ENCODE measurements at regions not wholly inside any gene's neighbourhood (a gene's known extent, or its start where the extent isn't known, plus 50 kb on each side); places are given as distances from the start of the nearest gene placed in this dataset.
A peak's percentile ranks its signal among the peaks of the same experiment; 100 is the strongest.

DNA sequence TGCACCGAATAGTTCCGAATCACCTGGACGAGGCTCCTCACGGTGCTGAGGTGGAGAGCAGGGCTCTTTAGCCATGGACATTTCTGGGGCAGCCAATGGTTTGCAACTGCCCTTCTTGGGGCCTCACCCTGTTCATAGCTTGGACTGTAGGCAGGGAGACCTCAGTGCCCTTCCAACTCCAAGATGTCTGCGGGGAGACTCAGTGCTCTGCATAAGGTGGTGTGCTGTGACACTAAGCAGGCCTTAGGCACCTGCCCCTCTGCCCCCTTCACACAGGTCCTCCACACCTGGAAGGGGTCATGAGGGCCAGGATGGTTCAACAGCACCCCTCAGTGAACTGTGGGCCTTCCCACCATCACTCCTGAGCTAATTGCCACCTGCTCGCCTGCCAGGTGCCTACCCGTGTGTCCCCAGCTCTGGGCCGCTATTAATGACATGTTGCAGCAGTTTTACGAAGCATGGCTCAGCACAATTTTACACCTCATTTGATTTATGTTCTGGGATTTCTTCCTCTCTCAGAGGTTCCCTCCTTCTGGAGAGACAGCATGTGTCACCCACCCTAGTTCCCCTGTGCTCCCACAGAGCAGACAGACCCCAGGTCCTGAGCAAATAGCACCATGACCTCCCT is 101.2 kb upstream of the SMAD3 start:
- Histone ChIP-seq H3K9me1 (ENCODE audit: insufficient read depth, low read length) (no peaks in the 10 kb centered on the region), H4K8ac (ENCODE audit: low read depth in 2 of 2, low read length in 2 of 2) (no peak overlapping the region), H3K36me3 (ENCODE audit: control insufficient read depth, insufficient read depth, low read length) (no peaks in the 10 kb centered on the region), H3K4me3 (ENCODE audit: insufficient read depth, low read depth, low read length) (no peak overlapping the region), H4K20me1 (ENCODE audit: insufficient read depth, low read length) (no peaks in the 10 kb centered on the region; the same call in 1 of the 2 replicates), H3K9ac (ENCODE audit: low read depth, low read length) (no peak overlapping the region), H3K56ac (ENCODE audit: extremely low read depth, insufficient read depth, low read length) (no peak overlapping the region), H3K14ac (replicated peaks; ENCODE audit: low read depth, low read length) (no peak overlapping the region), H2AK5ac (ENCODE audit: low read depth, low read length) (peak overlapping the region; percentile 16; the same call in 1 of the 2 replicates), H3K18ac (ENCODE audit: low read depth, low read length) (no peak overlapping the region), H3K9me3 (ENCODE audit: control insufficient read depth, insufficient read depth, low read length) (no peaks in the 10 kb centered on the region), H2BK20ac (ENCODE audit: low read depth, low read length) (no peak overlapping the region), H3K4me1 (ENCODE audit: control insufficient read depth, insufficient read depth, low read length) (no peaks in the 10 kb centered on the region), H4K5ac (ENCODE audit: low read depth, low read length) (no peak overlapping the region), H3K4me2 (ENCODE audit: low read depth, low read length) (no peak overlapping the region), H3K23ac (ENCODE audit: low read depth, low read length) (no peak overlapping the region), H2BK120ac (ENCODE audit: low read depth, low read length) (no peak overlapping the region), H4K91ac (ENCODE audit: insufficient read depth, low read depth, low read length) (no peak overlapping the region), H3K27ac (ENCODE audit: insufficient read depth, low read length) (no peak overlapping the region), H2AFZ (replicated peaks; ENCODE audit: low read length, poor library complexity) (no peak overlapping the region), H2BK15ac (ENCODE audit: low read depth, low read length) (no peak overlapping the region), H2AK9ac (replicated peaks; ENCODE audit: low read depth, low read length, poor library complexity) (no peak overlapping the region), H3K27me3 (ENCODE audit: control insufficient read depth, insufficient read depth, low read length) (peaks cover 5% of the 10 kb centered on the region), H3K79me1 (ENCODE audit: low read depth in 1 of 2, low read length in 2 of 2) (no peaks in the 10 kb centered on the region), H2BK5ac (ENCODE audit: low read depth, low read length, poor library complexity, severe bottlenecking) (no peak overlapping the region), H3K4ac (ENCODE audit: low read depth, low read length) (no peak overlapping the region)
- 93% methylated on average over 5 of the region's 9 CpGs; no CpG with 5 or more reads in 1 of the 2 experiments for WGBS, 2 experiments (ENCODE audit: extremely low coverage in 2 of 2, insufficient read length in 1 of 2)
- no peak for DNase-seq
- intact Hi-C loops (cut with micrococcal nuclease) (no loop called here), dilution Hi-C loops (cut with HindIII; ENCODE audit: low sequenced_read_pairs, unreplicated experiment) (no loop called here), in situ Hi-C loops (cut with MboI; ENCODE audit: low sequenced_read_pairs) (no loop called here)
- ATAC-seq (ENCODE audit: low read depth) = no peak
- CTCF ChIA-PET = no interaction called here
- TF ChIP-seq RFX5 (IDR thresholded peaks at IDR 0.05; ENCODE audit: low read depth, low read length) (no peak), POLR2A (IDR thresholded peaks at IDR 0.05; ENCODE audit: low read depth, low read length) (no peak), CEBPB (IDR thresholded peaks at IDR 0.05; ENCODE audit: low read depth, low read length) (no peak), SMC3 (IDR thresholded peaks at IDR 0.05; ENCODE audit: low read depth, low read length) (no peak)
- POLR2A ChIA-PET (ENCODE audit: unreplicated experiment) = no interaction called here
- no TSS peak for BruUV-seq (replicated peaks)
